HS-5 (cell line): ENCODE measurements at regions not wholly inside any gene's neighbourhood (a gene's known extent, or its start where the extent isn't known, plus 50 kb on each side); places are given as distances from the start of the nearest gene placed in this dataset.

ENCODE experiments used
- DNase-seq: peaks from one replicate; pipeline ENCODE4 v3.0.0-alpha.2; 2012; ENCODE audit warnings: low read depth

GRCh38 chr5:13477118-13477737, 467.3 kb downstream of the DNAH5 start:
- peak; percentile 97 for DNase-seq

GRCh38 chr5:13472842-13473241, 471.6 kb downstream of the DNAH5 start:
- DNase-seq: no peak

GRCh38 chr5:13470975-13471374, 473.5 kb downstream of the DNAH5 start:
- no peak for DNase-seq

- no peak for DNase-seq
These were observed 474.2 kb downstream of the DNAH5 start for GRCh38 chr5:13470263-13470662.

GRCh38 chr5:13464532-13465193, 479.8 kb downstream of the DNAH5 start:
- no peak for DNase-seq

GRCh38 chr5:13460587-13460986, 483.9 kb downstream of the DNAH5 start:
- no peak for DNase-seq

GRCh38 chr5:13454050-13454449, 490.4 kb downstream of the DNAH5 start:
- no peak for DNase-seq

- DNase-seq: no peak
These were observed 495.6 kb downstream of the DNAH5 start for GRCh38 chr5:13448843-13449242.

- no peak for DNase-seq
These were observed 505.1 kb downstream of the DNAH5 start for GRCh38 chr5:13439430-13439829.

GRCh38 chr5:13427827-13428557, 516.5 kb downstream of the DNAH5 start:
- DNase-seq: no peak

GRCh38 chr5:13412040-13412595, 532.4 kb downstream of the DNAH5 start:
- DNase-seq: no peak

- peak; percentile 50 for DNase-seq
These were observed 535.9 kb downstream of the DNAH5 start for GRCh38 chr5:13408616-13409015.

GRCh38 chr5:13403351-13403750, 541.1 kb downstream of the DNAH5 start:
- DNase-seq: no peak

- DNase-seq: no peak
These were observed 559.4 kb downstream of the DNAH5 start for GRCh38 chr5:13385066-13385465.

- no peak for DNase-seq
These were observed 562.3 kb downstream of the DNAH5 start for GRCh38 chr5:13382232-13382631.

- no peak for DNase-seq
These were observed 566.4 kb downstream of the DNAH5 start for GRCh38 chr5:13378091-13378490.

GRCh38 chr5:13359344-13359743, 585.1 kb downstream of the DNAH5 start:
- DNase-seq: peak; percentile 85

GRCh38 chr5:13358342-13358741, 586.1 kb downstream of the DNAH5 start:
- no peak for DNase-seq

GRCh38 chr5:13357929-13358328, 586.6 kb downstream of the DNAH5 start:
- no peak for DNase-seq

GRCh38 chr5:13356226-13356625, 588.3 kb downstream of the DNAH5 start:
- DNase-seq: no peak

- no peak for DNase-seq
These were observed 589.9 kb downstream of the DNAH5 start for GRCh38 chr5:13354611-13355010.

- peak; percentile 59 for DNase-seq
These were observed 593.7 kb downstream of the DNAH5 start for GRCh38 chr5:13350767-13351166.

- no peak for DNase-seq
These were observed 595.9 kb downstream of the DNAH5 start for GRCh38 chr5:13348568-13348967.
